ENCODE measurements at regions not wholly inside any gene's neighbourhood (a gene's known extent, or its start where the extent isn't known, plus 50 kb on each side); places are given as distances from the start of the nearest gene placed in this dataset.

GRCh38 chr2:149677416-149677815 is 89.8 kb upstream of the MMADHC start:
- no peaks in the 10 kb centered on the region for H4K20me1 ChIP-seq (ENCODE audit: insufficient read depth, low read length, poor library complexity, severe bottlenecking)
- TF ChIP-seq CTCF (conservative IDR thresholded peaks at IDR 0.05; ENCODE audit: low read length), result no peak
- no peak for TF ChIP-seq EZH2phosphoT487 (IDR thresholded peaks at IDR 0.05; ENCODE audit: borderline replicate concordance)
- H3K4me3 ChIP-seq (ENCODE audit: low read length, poor library complexity, severe bottlenecking), result no peak overlapping the region
- H3K4me1 ChIP-seq (ENCODE audit: insufficient read depth, low read length, poor library complexity, severe bottlenecking), result peaks cover 4% of the 10 kb centered on the region
- peaks cover 13% of the 10 kb centered on the region for H3K27me3 ChIP-seq (ENCODE audit: insufficient read depth, low read length, poor library complexity, severe bottlenecking)
- H3K9me3 ChIP-seq (ENCODE audit: insufficient read depth, low read depth, low read length), result no peaks in the 10 kb centered on the region
- no peak overlapping the region for H3K9ac ChIP-seq (ENCODE audit: low read depth, low read length, poor library complexity, severe bottlenecking)
- H2AFZ ChIP-seq (ENCODE audit: low read length), result no peak overlapping the region
- no peaks in the 10 kb centered on the region for H3K9me2 ChIP-seq (replicated peaks; ENCODE audit: low read depth, low read length)
- no peaks in the 10 kb centered on the region for H3K79me2 ChIP-seq (ENCODE audit: insufficient read depth, low read length)
- no peaks in the 10 kb centered on the region for H3K36me3 ChIP-seq (ENCODE audit: insufficient read depth, low read length)
- peak overlapping the region; percentile 54 for H3K4me2 ChIP-seq (ENCODE audit: low read depth, low read length, poor library complexity, severe bottlenecking)
- no peaks in the 10 kb centered on the region for H3F3A ChIP-seq (ENCODE audit: low read depth)

GRCh38 chr2:149670086-149670485 is 82.5 kb upstream of the MMADHC start:
- Histone ChIP-seq H2AFZ (ENCODE audit: low read length) (no peak overlapping the region), H3K9ac (ENCODE audit: low read depth, low read length, poor library complexity, severe bottlenecking) (no peak overlapping the region), H4K20me1 (ENCODE audit: insufficient read depth, low read length, poor library complexity, severe bottlenecking) (no peaks in the 10 kb centered on the region), H3K79me2 (ENCODE audit: insufficient read depth, low read length) (no peaks in the 10 kb centered on the region), H3K27me3 (ENCODE audit: insufficient read depth, low read length, poor library complexity, severe bottlenecking) (peaks cover 1% of the 10 kb centered on the region), H3F3A (ENCODE audit: low read depth) (no peaks in the 10 kb centered on the region), H3K4me2 (ENCODE audit: low read depth, low read length, poor library complexity, severe bottlenecking) (no peak overlapping the region), H3K36me3 (ENCODE audit: insufficient read depth, low read length) (no peaks in the 10 kb centered on the region), H3K9me3 (ENCODE audit: insufficient read depth, low read depth, low read length) (no peaks in the 10 kb centered on the region), H3K9me2 (replicated peaks; ENCODE audit: low read depth, low read length) (no peaks in the 10 kb centered on the region), H3K4me1 (ENCODE audit: insufficient read depth, low read length, poor library complexity, severe bottlenecking) (no peaks in the 10 kb centered on the region), H3K4me3 (ENCODE audit: low read length, poor library complexity, severe bottlenecking) (no peak overlapping the region)
- no peak for TF ChIP-seq CTCF (conservative IDR thresholded peaks at IDR 0.05; ENCODE audit: low read length)
- no peak for TF ChIP-seq EZH2phosphoT487 (IDR thresholded peaks at IDR 0.05; ENCODE audit: borderline replicate concordance)

- Histone ChIP-seq H3K4me2 (ENCODE audit: low read depth, low read length, poor library complexity, severe bottlenecking) (no peak overlapping the region), H3K4me1 (ENCODE audit: insufficient read depth, low read length, poor library complexity, severe bottlenecking) (no peaks in the 10 kb centered on the region), H2AFZ (ENCODE audit: low read length) (no peak overlapping the region), H3K4me3 (ENCODE audit: low read length, poor library complexity, severe bottlenecking) (no peak overlapping the region), H3K9me2 (replicated peaks; ENCODE audit: low read depth, low read length) (no peaks in the 10 kb centered on the region), H3K9me3 (ENCODE audit: insufficient read depth, low read depth, low read length) (no peaks in the 10 kb centered on the region), H3K9ac (ENCODE audit: low read depth, low read length, poor library complexity, severe bottlenecking) (no peak overlapping the region), H4K20me1 (ENCODE audit: insufficient read depth, low read length, poor library complexity, severe bottlenecking) (no peaks in the 10 kb centered on the region), H3K79me2 (ENCODE audit: insufficient read depth, low read length) (no peaks in the 10 kb centered on the region), H3K27me3 (ENCODE audit: insufficient read depth, low read length, poor library complexity, severe bottlenecking) (no peaks in the 10 kb centered on the region), H3K36me3 (ENCODE audit: insufficient read depth, low read length) (no peaks in the 10 kb centered on the region), H3F3A (ENCODE audit: low read depth) (no peaks in the 10 kb centered on the region)
- TF ChIP-seq CTCF (conservative IDR thresholded peaks at IDR 0.05; ENCODE audit: low read length), result no peak
- TF ChIP-seq EZH2phosphoT487 (IDR thresholded peaks at IDR 0.05; ENCODE audit: borderline replicate concordance), result no peak
Measured at GRCh38 chr2:149666809-149667320, 79.3 kb upstream of the MMADHC start.

Measured in Loucy (cell line).